AG04450 (cell line): ENCODE measurements at regions not wholly inside any gene's neighbourhood (a gene's known extent, or its start where the extent isn't known, plus 50 kb on each side); places are given as distances from the start of the nearest gene placed in this dataset.

Source experiments
- CTCF ChIA-PET: fragments of 300-600, 350-600 bp; formaldehyde crosslinking; extraction: SDS; loops from one replicate; lab custom pipeline; 2022; ENCODE audit warnings: antibody characterized with exemption, inconsistent platforms; lab: Charles Lee
- POLR2A ChIA-PET: fragments of 350-600 bp; formaldehyde crosslinking; extraction: SDS; loops from one replicate; lab custom pipeline; 2021; ENCODE audit warnings: antibody characterized with exemption, inconsistent platforms; lab: Yijun Ruan, JAX
- DNase-seq: peaks from one replicate; pipeline ENCODE4 v3.0.0-alpha.2; 2011; ENCODE audit warnings: low read depth, low spot score
- H3K27ac ChIP-seq: one replicate; pipeline ENCODE4 v1.5.1; 2012; ENCODE audit warnings: low read depth, low read length, control low read depth
- H3K27me3 ChIP-seq: one replicate; pipeline ENCODE4 v1.6.0; 2012; ENCODE audit warnings: low read length; ENCODE audit not compliant: control insufficient read depth, insufficient read depth
- H3K4me3 ChIP-seq: 2 replicates; pipeline ENCODE4 v1.5.1; 2011; ENCODE audit warnings: mild to moderate bottlenecking, low read depth, low read length, control low read depth
- H3K9me3 ChIP-seq: 2 replicates; pipeline ENCODE4 v1.5.1; 2012; ENCODE audit warnings: low read length; ENCODE audit not compliant: control insufficient read depth, insufficient read depth
- CTCF ChIP-seq: IDR thresholded peaks from 2 replicates; pipeline ENCODE4 v1.5.1; 2011; ENCODE audit warnings: low read depth, low read length, control low read depth, inconsistent platforms

GRCh38 chr9:82665324-82665723 is 397.6 kb downstream of the RASEF start:
- Histone ChIP-seq H3K27me3 (no peaks in the 10 kb centered on the region), H3K27ac (no peak overlapping the region), H3K9me3 (no peaks in the 10 kb centered on the region), H3K4me3 (no peak overlapping the region)
- no peak for DNase-seq
- ChIA-PET CTCF (no interaction called here), POLR2A (no interaction called here)
- no peak for TF ChIP-seq CTCF

DNA sequence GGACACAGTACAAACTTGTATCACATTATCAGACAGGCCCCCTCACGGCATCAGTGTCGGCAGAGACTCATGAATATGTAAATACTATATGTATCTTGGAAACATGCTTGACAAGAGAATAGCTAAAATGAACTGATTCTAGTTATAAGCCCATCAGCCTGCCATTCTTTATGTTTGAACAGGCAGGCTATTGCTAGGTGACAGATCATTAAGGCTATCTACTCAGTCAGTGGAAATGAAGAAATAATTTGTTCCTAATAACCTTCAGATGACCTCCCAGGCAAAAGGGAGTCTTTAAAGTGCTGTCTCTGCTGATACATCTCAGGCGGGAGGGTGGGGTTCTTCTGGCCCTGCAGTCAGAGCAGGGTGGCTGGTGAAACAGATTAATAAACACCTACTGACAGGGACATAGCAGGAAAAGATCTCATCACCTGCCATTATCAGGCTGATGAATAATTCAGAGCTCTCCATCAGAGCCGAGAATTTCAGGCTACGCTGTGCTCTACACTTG is 394.2 kb downstream of the RASEF start:
- H3K9me3 ChIP-seq: no peaks in the 10 kb centered on the region
- POLR2A ChIA-PET: no interaction called here
- DNase-seq: no peak
- TF ChIP-seq CTCF: no peak
- no peaks in the 10 kb centered on the region for H3K27me3 ChIP-seq
- H3K27ac ChIP-seq: no peak overlapping the region
- CTCF ChIA-PET: no interaction called here
- H3K4me3 ChIP-seq: no peak overlapping the region

GRCh38 chr9:82670000-82670399 is 392.9 kb downstream of the RASEF start:
- H3K4me3 ChIP-seq: no peak overlapping the region
- ChIA-PET CTCF (no interaction called here), POLR2A (no interaction called here)
- H3K27me3 ChIP-seq: no peaks in the 10 kb centered on the region
- no peaks in the 10 kb centered on the region for H3K9me3 ChIP-seq
- TF ChIP-seq CTCF: no peak
- H3K27ac ChIP-seq: no peak overlapping the region
- no peak for DNase-seq

GRCh38 chr9:82670726-82671125 is 392.2 kb downstream of the RASEF start:
- H3K27me3 ChIP-seq: no peaks in the 10 kb centered on the region
- H3K27ac ChIP-seq: no peak overlapping the region
- TF ChIP-seq CTCF: no peak
- ChIA-PET POLR2A (no interaction called here), CTCF (no interaction called here)
- no peak overlapping the region for H3K4me3 ChIP-seq
- H3K9me3 ChIP-seq: no peaks in the 10 kb centered on the region
- no peak for DNase-seq

DNA sequence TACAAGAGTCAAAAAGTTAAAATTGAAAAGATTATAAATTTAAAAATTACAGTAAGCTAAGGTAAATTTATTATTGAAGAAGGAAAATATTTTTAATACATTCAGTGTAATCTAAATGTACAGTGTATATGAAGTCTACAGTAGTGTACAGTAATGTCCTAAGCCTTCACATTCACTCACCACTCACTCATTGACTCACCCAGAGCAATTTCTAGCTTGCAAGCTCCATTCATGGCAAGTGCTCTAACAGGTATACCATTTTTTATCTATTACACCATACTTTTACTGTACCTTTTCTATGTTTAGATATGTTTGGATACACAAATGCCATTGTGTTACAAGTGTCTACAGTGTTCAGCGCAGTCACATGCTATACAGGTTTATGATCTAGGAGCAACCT is 389.7 kb downstream of the RASEF start:
- TF ChIP-seq CTCF: no peak
- Histone ChIP-seq H3K9me3 (no peaks in the 10 kb centered on the region), H3K27me3 (no peaks in the 10 kb centered on the region), H3K27ac (no peak overlapping the region), H3K4me3 (no peak overlapping the region)
- no peak for DNase-seq
- POLR2A ChIA-PET: no interaction called here
- CTCF ChIA-PET: no interaction called here
